ENCODE measurements at regions not wholly inside any gene's neighbourhood (a gene's known extent, or its start where the extent isn't known, plus 50 kb on each side); places are given as distances from the start of the nearest gene placed in this dataset.

- H3K36me3 ChIP-seq (replicated peaks; ENCODE audit: control insufficient read depth, insufficient read depth, low read length), result no peaks in the 10 kb centered on the region
- no peak for DNase-seq
- peaks cover 12% of the 10 kb centered on the region for H3K27me3 ChIP-seq (ENCODE audit: control insufficient read depth, insufficient read depth, low read length)
- H3K4me3 ChIP-seq (ENCODE audit: insufficient read depth, low read depth, low read length), result no peak overlapping the region
These were observed 192.3 kb upstream of the NT5C1B start for GRCh38 chr2:18781541-18782280.

GRCh38 chr2:18777250-18777812 lies 188.0 kb upstream of the NT5C1B start:
- Histone ChIP-seq H3K4me3 (ENCODE audit: insufficient read depth, low read depth, low read length) (no peak overlapping the region), H3K36me3 (replicated peaks; ENCODE audit: control insufficient read depth, insufficient read depth, low read length) (no peaks in the 10 kb centered on the region), H3K27me3 (ENCODE audit: control insufficient read depth, insufficient read depth, low read length) (peaks cover 25% of the 10 kb centered on the region)
- no peak for DNase-seq

GRCh38 chr2:18771212-18771611 lies 181.8 kb upstream of the NT5C1B start:
- H3K27me3 ChIP-seq (ENCODE audit: control insufficient read depth, insufficient read depth, low read length), result peaks cover 8% of the 10 kb centered on the region
- no peak for DNase-seq
- no peaks in the 10 kb centered on the region for H3K36me3 ChIP-seq (replicated peaks; ENCODE audit: control insufficient read depth, insufficient read depth, low read length)
- H3K4me3 ChIP-seq (ENCODE audit: insufficient read depth, low read depth, low read length), result no peak overlapping the region

- Histone ChIP-seq H3K4me3 (ENCODE audit: insufficient read depth, low read depth, low read length) (no peak overlapping the region), H3K36me3 (replicated peaks; ENCODE audit: control insufficient read depth, insufficient read depth, low read length) (no peaks in the 10 kb centered on the region), H3K27me3 (ENCODE audit: control insufficient read depth, insufficient read depth, low read length) (no peaks in the 10 kb centered on the region)
- DNase-seq, result no peak
These were observed 174.0 kb upstream of the NT5C1B start for GRCh38 chr2:18763338-18763737.

- Histone ChIP-seq H3K27me3 (ENCODE audit: control insufficient read depth, insufficient read depth, low read length) (no peaks in the 10 kb centered on the region), H3K4me3 (ENCODE audit: insufficient read depth, low read depth, low read length) (no peak overlapping the region), H3K36me3 (replicated peaks; ENCODE audit: control insufficient read depth, insufficient read depth, low read length) (no peaks in the 10 kb centered on the region)
- DNase-seq, result no peak
These were observed 173.3 kb upstream of the NT5C1B start for GRCh38 chr2:18762667-18763066.

- DNase-seq, result no peak
- no peak overlapping the region for H3K4me3 ChIP-seq (ENCODE audit: insufficient read depth, low read depth, low read length)
- H3K27me3 ChIP-seq (ENCODE audit: control insufficient read depth, insufficient read depth, low read length), result no peaks in the 10 kb centered on the region
- H3K36me3 ChIP-seq (replicated peaks; ENCODE audit: control insufficient read depth, insufficient read depth, low read length), result no peaks in the 10 kb centered on the region
These were observed 164.9 kb upstream of the NT5C1B start for GRCh38 chr2:18754286-18754685.

GRCh38 chr2:18753722-18754121 lies 164.4 kb upstream of the NT5C1B start:
- H3K27me3 ChIP-seq (ENCODE audit: control insufficient read depth, insufficient read depth, low read length), result no peaks in the 10 kb centered on the region
- no peak for DNase-seq
- H3K4me3 ChIP-seq (ENCODE audit: insufficient read depth, low read depth, low read length), result no peak overlapping the region
- no peaks in the 10 kb centered on the region for H3K36me3 ChIP-seq (replicated peaks; ENCODE audit: control insufficient read depth, insufficient read depth, low read length)

GRCh38 chr2:18752667-18753422 lies 163.5 kb upstream of the NT5C1B start:
- no peaks in the 10 kb centered on the region for H3K27me3 ChIP-seq (ENCODE audit: control insufficient read depth, insufficient read depth, low read length)
- H3K4me3 ChIP-seq (ENCODE audit: insufficient read depth, low read depth, low read length), result no peak overlapping the region
- H3K36me3 ChIP-seq (replicated peaks; ENCODE audit: control insufficient read depth, insufficient read depth, low read length), result no peaks in the 10 kb centered on the region
- DNase-seq, result no peak

- Histone ChIP-seq H3K27me3 (ENCODE audit: control insufficient read depth, insufficient read depth, low read length) (no peaks in the 10 kb centered on the region), H3K4me3 (ENCODE audit: insufficient read depth, low read depth, low read length) (no peak overlapping the region), H3K36me3 (replicated peaks; ENCODE audit: control insufficient read depth, insufficient read depth, low read length) (no peaks in the 10 kb centered on the region)
- DNase-seq, result no peak
These were observed 162.7 kb upstream of the NT5C1B start for GRCh38 chr2:18752022-18752493.

GRCh38 chr2:18750672-18751554 lies 161.5 kb upstream of the NT5C1B start:
- Histone ChIP-seq H3K27me3 (ENCODE audit: control insufficient read depth, insufficient read depth, low read length) (no peaks in the 10 kb centered on the region), H3K36me3 (replicated peaks; ENCODE audit: control insufficient read depth, insufficient read depth, low read length) (no peaks in the 10 kb centered on the region), H3K4me3 (ENCODE audit: insufficient read depth, low read depth, low read length) (no peak overlapping the region)
- DNase-seq, result no peak

- H3K36me3 ChIP-seq (replicated peaks; ENCODE audit: control insufficient read depth, insufficient read depth, low read length), result no peaks in the 10 kb centered on the region
- no peak overlapping the region for H3K4me3 ChIP-seq (ENCODE audit: insufficient read depth, low read depth, low read length)
- peak; percentile 7 for DNase-seq
- no peaks in the 10 kb centered on the region for H3K27me3 ChIP-seq (ENCODE audit: control insufficient read depth, insufficient read depth, low read length)
These were observed 160.7 kb upstream of the NT5C1B start for GRCh38 chr2:18749912-18750526.

GRCh38 chr2:18745431-18746272 lies 156.3 kb upstream of the NT5C1B start:
- Histone ChIP-seq H3K27me3 (ENCODE audit: control insufficient read depth, insufficient read depth, low read length) (no peaks in the 10 kb centered on the region), H3K4me3 (ENCODE audit: insufficient read depth, low read depth, low read length) (no peak overlapping the region), H3K36me3 (replicated peaks; ENCODE audit: control insufficient read depth, insufficient read depth, low read length) (no peaks in the 10 kb centered on the region)
- DNase-seq, result no peak

- peak; percentile 5 for DNase-seq
- Histone ChIP-seq H3K27me3 (ENCODE audit: control insufficient read depth, insufficient read depth, low read length) (no peaks in the 10 kb centered on the region), H3K36me3 (replicated peaks; ENCODE audit: control insufficient read depth, insufficient read depth, low read length) (no peaks in the 10 kb centered on the region), H3K4me3 (ENCODE audit: insufficient read depth, low read depth, low read length) (no peak overlapping the region)
These were observed 152.7 kb upstream of the NT5C1B start for GRCh38 chr2:18741895-18742732.
